BJ (cell line): ENCODE measurements at regions not wholly inside any gene's neighbourhood (a gene's known extent, or its start where the extent isn't known, plus 50 kb on each side); places are given as distances from the start of the nearest gene placed in this dataset.

Source experiments
- CTCF ChIA-PET: fragments of 350-600 bp; formaldehyde crosslinking; extraction: SDS; loops from one replicate; lab custom pipeline; 2021; ENCODE audit warnings: antibody characterized with exemption, inconsistent platforms; lab: Yijun Ruan, JAX
- POLR2A ChIA-PET: fragments of 300-600 bp; sonication (Branson Sonifier 250); formaldehyde crosslinking; extraction: SDS; loops from one replicate; lab custom pipeline; 2021; ENCODE audit warnings: antibody characterized with exemption; lab: Charles Lee
- DNase-seq: peaks from one replicate; pipeline ENCODE4 v3.0.0-alpha.2; 2011; ENCODE audit warnings: low read depth
- H3K27me3 ChIP-seq: 2 replicates; pipeline ENCODE4 v1.6.0; 2011; ENCODE audit warnings: low read length; ENCODE audit not compliant: control insufficient read depth, insufficient read depth
- H3K36me3 ChIP-seq: 2 replicates; pipeline ENCODE4 v1.5.1; 2011; ENCODE audit warnings: low read length; ENCODE audit not compliant: control insufficient read depth, insufficient read depth
- H3K4me3 ChIP-seq: 2 replicates; pipeline ENCODE4 v1.5.1; 2011; ENCODE audit warnings: low read depth, mild to moderate bottlenecking, control low read depth, low read length
- TF ChIP-seq, protein P1 (sequence below): IDR thresholded peaks from 2 replicates; pipeline ENCODE4 v1.5.1; 2011; ENCODE audit warnings: low read depth, mild to moderate bottlenecking, control low read depth, inconsistent platforms, low read length, moderate library complexity; ENCODE audit not compliant: insufficient read depth

GRCh38 chr18:11290786-11291185, 141.4 kb upstream of the PIEZO2 start:
- peaks cover 1% of the 10 kb centered on the region; the same call in 1 of the 2 replicates for H3K27me3 ChIP-seq
- CTCF ChIA-PET: interaction anchor here (0.6 to 1.8 kb wide), 5 partner anchors 16 to 262 kb away, joined by 3 to 9 read pairs (median 3); no protein-coding TSS in a partner anchor
- DNase-seq: no peak
- no peaks in the 10 kb centered on the region for H3K36me3 ChIP-seq
- POLR2A ChIA-PET: no interaction called here
- TF ChIP-seq, protein P1, sequence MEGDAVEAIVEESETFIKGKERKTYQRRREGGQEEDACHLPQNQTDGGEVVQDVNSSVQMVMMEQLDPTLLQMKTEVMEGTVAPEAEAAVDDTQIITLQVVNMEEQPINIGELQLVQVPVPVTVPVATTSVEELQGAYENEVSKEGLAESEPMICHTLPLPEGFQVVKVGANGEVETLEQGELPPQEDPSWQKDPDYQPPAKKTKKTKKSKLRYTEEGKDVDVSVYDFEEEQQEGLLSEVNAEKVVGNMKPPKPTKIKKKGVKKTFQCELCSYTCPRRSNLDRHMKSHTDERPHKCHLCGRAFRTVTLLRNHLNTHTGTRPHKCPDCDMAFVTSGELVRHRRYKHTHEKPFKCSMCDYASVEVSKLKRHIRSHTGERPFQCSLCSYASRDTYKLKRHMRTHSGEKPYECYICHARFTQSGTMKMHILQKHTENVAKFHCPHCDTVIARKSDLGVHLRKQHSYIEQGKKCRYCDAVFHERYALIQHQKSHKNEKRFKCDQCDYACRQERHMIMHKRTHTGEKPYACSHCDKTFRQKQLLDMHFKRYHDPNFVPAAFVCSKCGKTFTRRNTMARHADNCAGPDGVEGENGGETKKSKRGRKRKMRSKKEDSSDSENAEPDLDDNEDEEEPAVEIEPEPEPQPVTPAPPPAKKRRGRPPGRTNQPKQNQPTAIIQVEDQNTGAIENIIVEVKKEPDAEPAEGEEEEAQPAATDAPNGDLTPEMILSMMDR: no peak
- no peak overlapping the region for H3K4me3 ChIP-seq

DNA sequence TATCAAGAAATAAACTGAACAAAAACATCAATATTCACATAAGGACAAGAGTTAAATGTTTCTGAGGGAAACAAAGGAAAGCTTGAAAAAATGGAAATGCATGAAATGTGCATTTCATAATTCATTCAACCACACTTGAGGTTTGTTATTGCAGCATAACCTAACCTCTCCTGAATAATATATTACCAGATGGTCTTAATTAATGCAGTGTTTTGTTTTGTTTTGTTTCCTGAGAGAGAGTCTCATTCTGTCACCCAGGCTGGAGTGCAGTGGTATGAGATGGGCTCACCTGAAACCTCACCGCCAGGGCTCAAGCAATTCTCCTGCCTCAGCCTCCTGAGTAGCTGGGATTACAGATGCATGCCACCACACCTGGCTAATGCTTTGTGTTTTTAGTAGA, 139.9 kb upstream of the PIEZO2 start:
- Histone ChIP-seq H3K4me3 (no peak overlapping the region), H3K27me3 (no peaks in the 10 kb centered on the region), H3K36me3 (no peaks in the 10 kb centered on the region)
- TF ChIP-seq, protein P1: no peak
- ChIA-PET POLR2A (no interaction called here), CTCF (interaction anchor here (1.8 kb wide), 1 partner anchor 21 kb away, joined by 9 read pairs; no protein-coding TSS in a partner anchor)
- DNase-seq: no peak

DNA sequence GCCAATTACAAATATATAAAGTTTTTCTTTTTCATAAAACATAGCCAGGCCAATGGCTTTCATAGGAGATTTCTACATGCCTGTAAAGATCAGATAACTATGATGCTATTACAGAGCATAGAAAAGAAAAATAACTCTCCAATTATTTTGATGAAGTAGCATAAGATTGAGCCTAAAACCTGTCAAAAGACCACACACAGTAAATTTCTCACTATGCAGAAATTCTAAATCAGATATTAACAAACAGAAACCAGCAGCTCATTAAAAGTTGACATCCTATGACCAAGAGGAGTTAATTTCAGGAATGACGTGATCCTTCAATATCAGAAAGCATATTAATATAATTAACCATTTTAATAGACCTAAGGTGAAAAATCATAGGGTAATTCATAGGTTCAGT, 139.0 kb upstream of the PIEZO2 start:
- TF ChIP-seq, protein P1: no peak
- ChIA-PET CTCF (no interaction called here), POLR2A (no interaction called here)
- Histone ChIP-seq H3K4me3 (no peak overlapping the region), H3K27me3 (no peaks in the 10 kb centered on the region), H3K36me3 (no peaks in the 10 kb centered on the region)
- no peak for DNase-seq

DNA sequence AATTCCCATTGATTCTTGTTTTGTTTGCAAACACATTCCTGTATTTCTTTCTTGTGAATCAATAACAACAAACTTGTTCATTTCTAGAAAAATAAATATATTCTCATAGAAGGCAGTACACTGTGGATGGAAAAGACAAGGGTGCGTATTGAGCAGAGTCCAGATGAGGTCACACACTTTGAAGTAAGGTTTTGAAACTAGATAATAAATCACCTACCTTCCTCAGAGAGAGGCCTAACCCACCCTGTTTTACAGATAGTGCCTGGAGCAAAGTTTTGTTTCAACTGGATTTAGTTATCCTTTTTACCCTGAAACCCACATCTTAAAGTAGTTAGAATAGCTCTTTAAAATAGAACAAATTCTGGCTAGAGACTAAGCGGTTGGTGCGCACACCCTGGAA, 137.1 kb upstream of the PIEZO2 start:
- ChIA-PET POLR2A (no interaction called here), CTCF (no interaction called here)
- TF ChIP-seq, protein P1: no peak

GRCh38 chr18:11284811-11285210, 135.4 kb upstream of the PIEZO2 start:
- POLR2A ChIA-PET: interaction anchor here (0.5 kb wide), 1 partner anchor 1652 kb away, joined by 3 read pairs; no protein-coding TSS in a partner anchor
- DNase-seq: no peak
- CTCF ChIA-PET: interaction anchor here (2.1 kb wide), 1 partner anchor 26 kb away, joined by 4 read pairs; no protein-coding TSS in a partner anchor
- TF ChIP-seq, protein P1: no peak
- Histone ChIP-seq H3K4me3 (no peak overlapping the region), H3K36me3 (no peaks in the 10 kb centered on the region), H3K27me3 (peaks cover 2% of the 10 kb centered on the region; the same call in 1 of the 2 replicates)

More for the DNA sequence above, 137.1 kb upstream of the PIEZO2 start:
- no peak overlapping the region for H3K4me3 ChIP-seq
- no peak for DNase-seq
- H3K27me3 ChIP-seq: no peaks in the 10 kb centered on the region
- H3K36me3 ChIP-seq: no peaks in the 10 kb centered on the region
